Natural killer cell treated with Interleukin-12 subunit alpha and Interleukin-12 subunit beta and Interleukin-15 and Interleukin-18, amount 100 ng/mL, for 72 hours (primary cell): ENCODE measurements at regions not wholly inside any gene's neighbourhood (a gene's known extent, or its start where the extent isn't known, plus 50 kb on each side); places are given as distances from the start of the nearest gene placed in this dataset.
"Not testable (repeated sequence)": the region's sequence is repeated elsewhere in the genome, so short reads cannot be mapped to it uniquely, and the experiment has no call there.

Experiments
- ATAC-seq, 2 donors: fragments of 150-1000 bp; cut with Tn5 transposase in 1 of 2; sonication (Bioruptor Pico), chemical (Tn5 transposase) in 1 of 2; 2 replicates each; pipeline ENCODE4 v1.10.0; 2021
- DNase-seq: peaks from one replicate; pipeline ENCODE4 v3.0.0; 2022; ENCODE audit warnings: low spot score
- H3K27ac Mint-ChIP-seq, 2 donors: 1 replicate in 1 of 2; 2 replicates in 1 of 2; pipeline ENCODE4 v1.8.0; 2022; ENCODE audit warnings: mixed read lengths in 2 of 2, mild to moderate bottlenecking in 1 of 2, moderate library complexity in 1 of 2
- H3K27me3 Mint-ChIP-seq, 2 donors: 1 replicate in 1 of 2; 2 replicates in 1 of 2; pipeline ENCODE4 v1.8.0; 2022; ENCODE audit warnings: mixed read lengths in 2 of 2
- H3K36me3 Mint-ChIP-seq: one replicate; pipeline ENCODE4 v1.8.0; 2022; ENCODE audit warnings: mixed read lengths
- H3K4me1 Mint-ChIP-seq, 2 donors: 1 replicate in 1 of 2; 2 replicates in 1 of 2; pipeline ENCODE4 v1.8.0; 2022; ENCODE audit warnings: low read depth in 2 of 2, mixed read lengths in 2 of 2, mild to moderate bottlenecking in 1 of 2
- H3K4me3 Mint-ChIP-seq: one replicate; pipeline ENCODE4 v1.8.0; 2022; ENCODE audit warnings: mixed read lengths
- H3K9me3 Mint-ChIP-seq: 2 replicates; pipeline ENCODE4 v1.8.0; 2022; ENCODE audit warnings: mixed read lengths

- peaks cover 0 to 5% of the 10 kb centered on the region in 2 donors for H3K27me3 Mint-ChIP-seq
- H3K27ac Mint-ChIP-seq: no peak overlapping the region
- no peak overlapping the region for H3K4me3 Mint-ChIP-seq
- DNase-seq (no peak), ATAC-seq (no peak)
- H3K36me3 Mint-ChIP-seq: peaks cover 18% of the 10 kb centered on the region
- H3K4me1 Mint-ChIP-seq: peaks cover 0 to 6% of the 10 kb centered on the region in 2 donors
- H3K9me3 Mint-ChIP-seq: peaks cover 3% of the 10 kb centered on the region
Measured at GRCh38 chr5:148751025-148751424, 75.4 kb upstream of the ADRB2 start.

- H3K36me3 Mint-ChIP-seq: peaks cover 28% of the 10 kb centered on the region
- H3K27ac Mint-ChIP-seq, DNase-seq, H3K9me3 Mint-ChIP-seq, H3K4me3 Mint-ChIP-seq, H3K4me1 Mint-ChIP-seq, H3K27me3 Mint-ChIP-seq, ATAC-seq: not testable (repeated sequence)
Measured at GRCh38 chr5:148752375-148752774, 74.0 kb upstream of the ADRB2 start.

- H3K27ac Mint-ChIP-seq: no peak overlapping the region
Measured at GRCh38 chr5:148759101-148759500, 67.3 kb upstream of the ADRB2 start.

GRCh38 chr5:148760945-148761638 is 65.3 kb upstream of the ADRB2 start:
- ATAC-seq (peak; percentile 90 to 99), DNase-seq (peak; percentile 65)
- Mint-ChIP-seq H3K9me3 (no peaks in the 10 kb centered on the region), H3K27me3 (peaks cover 7 to 9% of the 10 kb centered on the region in 2 donors), H3K4me3 (no peak overlapping the region), H3K4me1 (peaks cover 8 to 17% of the 10 kb centered on the region in 2 donors), H3K36me3 (peaks cover 17% of the 10 kb centered on the region), H3K27ac (no peak overlapping the region)

More at GRCh38 chr5:148759101-148759500, 67.3 kb upstream of the ADRB2 start:
- H3K27me3 Mint-ChIP-seq: peaks cover 0 to 7% of the 10 kb centered on the region in 2 donors
- H3K4me1 Mint-ChIP-seq: peaks cover 8 to 17% of the 10 kb centered on the region in 2 donors
- no peak overlapping the region for H3K4me3 Mint-ChIP-seq
- DNase-seq: no peak
- H3K36me3 Mint-ChIP-seq: peaks cover 25% of the 10 kb centered on the region
- H3K9me3 Mint-ChIP-seq: peaks cover 3% of the 10 kb centered on the region
- ATAC-seq: peak in 1 of 2 donors; percentile 38

- no peak overlapping the region for H3K4me3 Mint-ChIP-seq
- H3K27ac Mint-ChIP-seq: no peak overlapping the region
- H3K4me1 Mint-ChIP-seq: peaks cover 8 to 22% of the 10 kb centered on the region in 2 donors
- ATAC-seq (no peak), DNase-seq (no peak)
- no peaks in the 10 kb centered on the region for H3K36me3 Mint-ChIP-seq
- H3K27me3 Mint-ChIP-seq: peaks cover 10 to 35% of the 10 kb centered on the region in 2 donors
- H3K9me3 Mint-ChIP-seq: no peaks in the 10 kb centered on the region
Measured at GRCh38 chr5:148763996-148764395, 62.4 kb upstream of the ADRB2 start.

- DNase-seq: no peak
- Mint-ChIP-seq H3K27ac (no peak overlapping the region), H3K4me3 (no peak overlapping the region), H3K27me3 (peaks cover 10 to 35% of the 10 kb centered on the region in 2 donors), H3K4me1 (peaks cover 8 to 17% of the 10 kb centered on the region in 2 donors), H3K36me3 (no peaks in the 10 kb centered on the region), H3K9me3 (no peaks in the 10 kb centered on the region)
- ATAC-seq: no peak
Measured at GRCh38 chr5:148765061-148765460, 61.4 kb upstream of the ADRB2 start.

GRCh38 chr5:148768806-148769415 is 57.5 kb upstream of the ADRB2 start:
- H3K9me3 Mint-ChIP-seq: no peaks in the 10 kb centered on the region
- no peak for ATAC-seq
- no peaks in the 10 kb centered on the region for H3K36me3 Mint-ChIP-seq
- DNase-seq: no peak
- peaks cover 0 to 5% of the 10 kb centered on the region in 2 donors for H3K4me1 Mint-ChIP-seq
- no peak overlapping the region for H3K27ac Mint-ChIP-seq
- H3K27me3 Mint-ChIP-seq: peaks cover 17 to 51% of the 10 kb centered on the region in 2 donors
- H3K4me3 Mint-ChIP-seq: no peak overlapping the region

GRCh38 chr5:148769941-148770340 is 56.5 kb upstream of the ADRB2 start:
- Mint-ChIP-seq H3K27me3 (peaks cover 17 to 51% of the 10 kb centered on the region in 2 donors), H3K9me3 (no peaks in the 10 kb centered on the region), H3K4me3 (no peak overlapping the region), H3K4me1 (peaks cover 0 to 5% of the 10 kb centered on the region in 2 donors), H3K36me3 (no peaks in the 10 kb centered on the region), H3K27ac (no peak overlapping the region)
- ATAC-seq: no peak
- no peak for DNase-seq

GRCh38 chr5:148774313-148774712 is 52.1 kb upstream of the ADRB2 start:
- peaks cover 7 to 24% of the 10 kb centered on the region in 2 donors for H3K27me3 Mint-ChIP-seq
- H3K4me3 Mint-ChIP-seq: no peak overlapping the region
- no peaks in the 10 kb centered on the region for H3K9me3 Mint-ChIP-seq
- H3K36me3 Mint-ChIP-seq: no peaks in the 10 kb centered on the region
- H3K4me1 Mint-ChIP-seq: peaks cover 0 to 2% of the 10 kb centered on the region in 2 donors
- no peak overlapping the region for H3K27ac Mint-ChIP-seq
- DNase-seq (no peak), ATAC-seq (no peak)

GRCh38 chr5:148776261-148776660 is 50.1 kb upstream of the ADRB2 start:
- Mint-ChIP-seq H3K27ac (no peak overlapping the region), H3K27me3 (peaks cover 7 to 24% of the 10 kb centered on the region in 2 donors), H3K4me3 (no peak overlapping the region), H3K9me3 (no peaks in the 10 kb centered on the region), H3K4me1 (peaks cover 0 to 3% of the 10 kb centered on the region in 2 donors), H3K36me3 (no peaks in the 10 kb centered on the region)
- ATAC-seq (no peak), DNase-seq (no peak)
